Esophagus squamous epithelium (tissue), 5 donors: ENCODE measurements at regions not wholly inside any gene's neighbourhood (a gene's known extent, or its start where the extent isn't known, plus 50 kb on each side); places are given as distances from the start of the nearest gene placed in this dataset.

Source experiments
- DNase-seq: peaks from one replicate; lab custom pipeline; 2025; lab: John Stamatoyannopoulos, UW
- H3K27ac ChIP-seq, 4 donors: fragments of 200-600 bp; sonication (generic); one replicate each; pipeline ENCODE4 v1.5.1; 2016 to 2019; ENCODE audit warnings: mild to moderate bottlenecking in 1 of 4
- H3K27me3 ChIP-seq, 4 donors: fragments of 200-600 bp; sonication (generic); 1 replicate in 3 of 4; 2 replicates in 1 of 4; pipeline versions ENCODE4 v1.5.1 to v1.6.0; 2017 to 2021; ENCODE audit warnings: antibody characterized with exemption in 1 of 4
- H3K36me3 ChIP-seq, 3 donors: fragments of 200-600 bp; sonication (generic); one replicate each; pipeline ENCODE4 v1.5.1; 2016 to 2019
- H3K4me1 ChIP-seq, 3 donors: fragments of 200-600 bp; sonication (generic); one replicate each; pipeline ENCODE4 v1.5.1; 2017 to 2019
- H3K4me3 ChIP-seq, 4 donors: fragments of 200-600 bp; sonication (generic); 1 replicate in 3 of 4; 2 replicates in 1 of 4; pipeline ENCODE4 v1.5.1; 2016 to 2019; ENCODE audit warnings: mild to moderate bottlenecking in 2 of 4, moderate library complexity in 1 of 4
- H3K9me3 ChIP-seq, 3 donors: fragments of 200-600 bp; sonication (generic); one replicate each; pipeline ENCODE4 v1.5.1; 2016 to 2019
- POLR2A ChIP-seq, 4 donors: fragments of 450-650 bp; IDR thresholded peaks; one replicate each; pipeline ENCODE4 v1.6.1; 2017; ENCODE audit warnings: antibody characterized with exemption in 4 of 4, mild to moderate bottlenecking in 4 of 4, moderate library complexity in 3 of 4
- WGBS, 2 donors: methylation state at CpG; one replicate each; pipeline ENCODE4 v1.1.5; 2018; 5-methylcytosine and 5-hydroxymethylcytosine counted together
- intact Hi-C: fragments of 100-400 bp; cut with DNase I; formaldehyde crosslinking; loops from one replicate; pipeline ENCODE4 v1.15.0; 2022
- TF ChIP-seq, protein P1 (sequence below), 6 experiments: fragments of 450-650 bp in 4 of 6; fragments of 200-600 bp in 2 of 6; sonication (generic) in 2 of 6; IDR thresholded peaks; one replicate each; pipeline ENCODE4 v1.5.1; 2016 to 2019; ENCODE audit warnings: antibody characterized with exemption in 6 of 6, mild to moderate bottlenecking in 4 of 6, moderate library complexity in 4 of 6
- donor health status: DM: yes; HTN: yes; CAD: no.

DNA sequence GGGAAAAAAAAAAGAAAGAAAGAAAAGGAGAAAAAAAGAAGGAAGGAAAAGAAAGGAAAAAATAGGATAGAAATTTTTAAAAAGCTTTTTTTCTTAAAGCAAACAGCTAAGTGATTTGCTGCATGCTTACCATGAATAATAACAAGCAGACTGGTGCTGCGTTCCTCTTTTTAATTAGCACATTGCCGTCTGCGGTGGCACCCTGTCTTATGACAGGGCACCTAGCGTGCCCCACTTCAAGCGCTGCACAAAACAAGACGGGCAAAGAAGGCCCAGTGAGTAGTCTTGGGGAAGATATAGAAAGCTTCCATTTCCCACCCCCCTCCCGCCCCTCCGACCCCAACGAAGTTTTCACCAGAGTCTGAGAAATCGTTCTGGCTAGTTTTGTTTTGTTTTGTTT lies 513.9 kb downstream of the ZNF608 start:
- intact Hi-C loops, result no loop called here
- no peak for TF ChIP-seq POLR2A (IDR thresholded peaks at IDR 0.05)
- TF ChIP-seq, protein P1, sequence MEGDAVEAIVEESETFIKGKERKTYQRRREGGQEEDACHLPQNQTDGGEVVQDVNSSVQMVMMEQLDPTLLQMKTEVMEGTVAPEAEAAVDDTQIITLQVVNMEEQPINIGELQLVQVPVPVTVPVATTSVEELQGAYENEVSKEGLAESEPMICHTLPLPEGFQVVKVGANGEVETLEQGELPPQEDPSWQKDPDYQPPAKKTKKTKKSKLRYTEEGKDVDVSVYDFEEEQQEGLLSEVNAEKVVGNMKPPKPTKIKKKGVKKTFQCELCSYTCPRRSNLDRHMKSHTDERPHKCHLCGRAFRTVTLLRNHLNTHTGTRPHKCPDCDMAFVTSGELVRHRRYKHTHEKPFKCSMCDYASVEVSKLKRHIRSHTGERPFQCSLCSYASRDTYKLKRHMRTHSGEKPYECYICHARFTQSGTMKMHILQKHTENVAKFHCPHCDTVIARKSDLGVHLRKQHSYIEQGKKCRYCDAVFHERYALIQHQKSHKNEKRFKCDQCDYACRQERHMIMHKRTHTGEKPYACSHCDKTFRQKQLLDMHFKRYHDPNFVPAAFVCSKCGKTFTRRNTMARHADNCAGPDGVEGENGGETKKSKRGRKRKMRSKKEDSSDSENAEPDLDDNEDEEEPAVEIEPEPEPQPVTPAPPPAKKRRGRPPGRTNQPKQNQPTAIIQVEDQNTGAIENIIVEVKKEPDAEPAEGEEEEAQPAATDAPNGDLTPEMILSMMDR (IDR thresholded peaks at IDR 0.05), result no peak
- H3K4me1 ChIP-seq, result no peaks in the 10 kb centered on the region
- 72 to 83% methylated on average over 8 to 10 of the region's 10 CpGs for WGBS, 2 donors
- no peaks in the 10 kb centered on the region for H3K9me3 ChIP-seq
- no peak for DNase-seq
- no peak overlapping the region for H3K4me3 ChIP-seq
- no peaks in the 10 kb centered on the region for H3K27me3 ChIP-seq
- no peak overlapping the region for H3K27ac ChIP-seq
- H3K36me3 ChIP-seq, result no peaks in the 10 kb centered on the region

DNA sequence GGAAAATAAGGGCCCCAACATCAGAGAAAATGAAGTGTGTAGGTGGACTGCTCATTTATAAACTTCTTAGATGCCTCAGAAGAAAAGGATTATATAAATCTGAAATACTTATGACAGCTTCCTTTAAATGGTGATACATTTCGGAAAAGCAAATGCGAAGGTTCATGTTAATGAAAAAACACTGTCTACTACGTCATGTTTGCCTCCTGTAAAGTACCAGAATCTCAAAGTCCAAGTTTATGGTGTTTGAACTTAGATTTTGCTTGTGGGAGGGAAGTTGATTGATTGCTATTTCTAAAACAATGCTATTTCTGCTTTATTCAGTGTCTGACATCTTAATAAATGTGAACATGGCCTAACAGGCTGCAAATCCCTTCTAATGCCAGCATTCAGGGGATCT lies 514.6 kb downstream of the ZNF608 start:
- DNase-seq, result no peak
- TF ChIP-seq, protein P1 (IDR thresholded peaks at IDR 0.05), result no peak
- no peak for TF ChIP-seq POLR2A (IDR thresholded peaks at IDR 0.05)
- 87 to 94% methylated on average over 3 of the region's 3 CpGs for WGBS, 2 donors
- H3K27me3 ChIP-seq, result no peaks in the 10 kb centered on the region
- H3K4me3 ChIP-seq, result no peak overlapping the region
- H3K27ac ChIP-seq, result no peak overlapping the region
- H3K9me3 ChIP-seq, result no peaks in the 10 kb centered on the region
- H3K4me1 ChIP-seq, result no peaks in the 10 kb centered on the region
- intact Hi-C loops, result no loop called here
- H3K36me3 ChIP-seq, result no peaks in the 10 kb centered on the region

- H3K36me3 ChIP-seq, result no peaks in the 10 kb centered on the region
- H3K9me3 ChIP-seq, result no peaks in the 10 kb centered on the region
- no peaks in the 10 kb centered on the region for H3K27me3 ChIP-seq
- no peak overlapping the region for H3K4me3 ChIP-seq
- WGBS, 2 donors, result 60 to 61% methylated on average over 5 of the region's 5 CpGs
- DNase-seq, result no peak
- intact Hi-C loops, result no loop called here
- TF ChIP-seq POLR2A (IDR thresholded peaks at IDR 0.05), result no peak
- TF ChIP-seq, protein P1 (IDR thresholded peaks at IDR 0.05), result no peak
- no peaks in the 10 kb centered on the region for H3K4me1 ChIP-seq
- no peak overlapping the region for H3K27ac ChIP-seq
Observed at GRCh38 chr5:124231230-124231629, 515.2 kb downstream of the ZNF608 start.

GRCh38 chr5:124230456-124230855 lies 516.0 kb downstream of the ZNF608 start:
- H3K4me1 ChIP-seq, result no peaks in the 10 kb centered on the region
- intact Hi-C loops, result no loop called here
- 75 to 78% methylated on average over 1 to 7 of the region's 7 CpGs for WGBS, 2 donors
- no peaks in the 10 kb centered on the region for H3K9me3 ChIP-seq
- H3K36me3 ChIP-seq, result no peaks in the 10 kb centered on the region
- H3K4me3 ChIP-seq, result no peak overlapping the region
- TF ChIP-seq, protein P1 (IDR thresholded peaks at IDR 0.05), result no peak
- no peak for TF ChIP-seq POLR2A (IDR thresholded peaks at IDR 0.05)
- no peak for DNase-seq
- H3K27ac ChIP-seq, result no peak overlapping the region
- no peaks in the 10 kb centered on the region for H3K27me3 ChIP-seq

- Histone ChIP-seq H3K36me3 (no peaks in the 10 kb centered on the region), H3K27me3 (no peaks in the 10 kb centered on the region), H3K4me1 (no peaks in the 10 kb centered on the region), H3K9me3 (no peaks in the 10 kb centered on the region), H3K27ac (no peak overlapping the region), H3K4me3 (no peak overlapping the region)
- TF ChIP-seq POLR2A (IDR thresholded peaks at IDR 0.05), result no peak
- TF ChIP-seq, protein P1 (IDR thresholded peaks at IDR 0.05), result no peak
- intact Hi-C loops, result no loop called here
- 92% methylated on average over 3 of the region's 3 CpGs for WGBS, 2 donors
- no peak for DNase-seq
Observed at GRCh38 chr5:124229352-124229751, 517.1 kb downstream of the ZNF608 start.
